HG02759 (cell line): ENCODE measurements at regions not wholly inside any gene's neighbourhood (a gene's known extent, or its start where the extent isn't known, plus 50 kb on each side); places are given as distances from the start of the nearest gene placed in this dataset.

ENCODE experiments used
- ATAC-seq: cut with Tn5 transposase; IDR thresholded peaks from one replicate; pipeline ENCODE4 v1.9.1; 2021; ENCODE audit warnings: mild to moderate bottlenecking, moderate library complexity; ENCODE audit not compliant: unreplicated experiment

DNA sequence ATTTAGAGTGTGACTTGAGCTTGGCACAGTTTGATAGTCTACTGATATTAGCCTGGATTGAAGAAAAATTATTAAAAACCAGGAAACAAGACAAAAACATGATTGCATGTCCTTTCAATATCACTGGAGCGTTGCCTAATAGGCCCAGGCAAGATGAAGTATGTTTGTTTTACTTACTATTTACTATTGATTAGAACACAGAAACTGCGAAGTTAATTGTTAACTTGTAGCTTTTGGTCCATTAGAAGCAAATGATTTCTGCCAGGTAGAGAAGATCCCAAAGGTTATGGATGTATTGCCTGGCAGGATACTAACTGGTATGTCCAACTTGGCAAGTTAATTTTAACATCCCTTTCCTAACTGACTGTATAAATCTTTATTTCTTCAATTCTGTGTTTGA is 268.9 kb downstream of the ETNK1 start:
- ATAC-seq, result no peak

- ATAC-seq, result no peak
These were observed 274.2 kb downstream of the ETNK1 start for GRCh38 chr12:22899184-22899583.

GRCh38 chr12:22900401-22900800 is 275.4 kb downstream of the ETNK1 start:
- no peak for ATAC-seq

DNA sequence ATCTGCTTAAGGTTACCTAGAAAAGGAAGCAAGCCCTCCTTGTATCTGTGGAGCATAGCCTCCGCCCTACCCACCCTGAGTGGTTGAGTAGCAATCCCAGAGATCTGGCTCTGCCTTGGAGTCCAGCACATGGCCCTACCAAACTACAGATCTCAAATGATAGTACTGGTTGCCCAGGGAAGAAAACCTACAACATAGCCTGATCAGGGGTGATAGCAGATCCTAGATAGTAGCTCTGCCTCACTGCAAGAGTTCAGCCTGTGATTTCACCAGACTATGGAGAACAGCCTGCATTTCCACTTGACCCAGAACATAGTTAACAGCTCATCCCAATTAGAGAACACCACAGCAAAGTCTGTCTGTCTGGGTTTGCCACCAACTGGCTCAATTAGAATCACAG is 279.5 kb downstream of the ETNK1 start:
- ATAC-seq, result no peak

DNA sequence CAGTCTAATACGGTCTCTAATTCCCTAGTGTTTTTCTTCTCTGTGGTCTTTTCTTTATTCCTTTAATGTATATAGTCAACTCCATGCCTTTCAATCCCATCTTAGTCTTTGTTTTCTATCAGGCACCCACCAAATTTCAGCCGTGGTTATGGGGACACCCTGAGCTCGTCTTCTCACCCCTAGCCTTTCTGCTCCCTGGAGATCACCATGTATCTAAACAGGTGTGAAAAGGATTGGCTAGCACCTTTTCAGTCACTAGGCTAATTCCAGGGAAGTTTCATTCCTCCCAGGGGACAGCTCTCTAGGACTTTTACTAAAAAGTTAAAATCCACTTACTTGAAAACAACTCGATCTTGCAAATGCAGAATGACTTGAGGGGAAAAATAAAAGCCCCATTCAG is 291.3 kb downstream of the ETNK1 start:
- no peak for ATAC-seq

DNA sequence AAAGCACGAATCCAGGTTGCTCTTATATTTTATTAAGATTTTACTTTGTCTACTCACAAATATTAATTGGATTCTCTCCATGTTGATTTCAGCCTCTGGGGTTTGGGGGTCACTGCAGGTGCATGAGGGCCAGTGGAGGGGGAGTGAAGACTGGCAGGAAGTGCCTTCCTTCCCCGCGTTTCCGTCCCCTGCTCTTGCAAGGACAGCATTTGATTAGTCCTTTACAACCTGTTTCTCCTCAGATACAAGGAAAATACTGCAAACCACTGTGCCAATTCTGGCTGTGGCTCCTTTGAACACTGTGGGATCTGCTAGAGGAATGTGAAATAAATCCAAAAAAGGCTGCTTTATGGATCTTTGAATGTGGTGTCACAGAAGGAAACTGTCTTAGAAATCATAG is 291.8 kb downstream of the ETNK1 start:
- no peak for ATAC-seq

DNA sequence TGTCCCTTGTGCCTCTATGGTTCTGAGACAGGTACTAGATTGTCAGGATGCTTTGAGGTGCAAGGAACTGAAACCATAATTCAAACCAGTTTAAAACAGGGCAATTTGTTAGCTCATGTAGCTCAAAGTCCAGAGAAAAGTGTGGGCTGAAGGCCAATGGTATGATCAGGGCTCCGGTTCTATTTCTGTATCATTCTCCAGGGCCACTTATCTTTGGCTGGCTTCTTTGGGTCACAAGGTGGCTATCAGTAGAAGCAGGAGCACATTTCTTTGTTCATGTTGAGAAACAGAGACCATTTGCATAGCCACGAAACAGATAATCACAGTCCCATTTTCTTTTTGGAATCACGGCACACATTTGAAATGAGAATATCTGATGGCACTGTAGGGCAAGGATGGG is 294.9 kb downstream of the ETNK1 start:
- no peak for ATAC-seq

DNA sequence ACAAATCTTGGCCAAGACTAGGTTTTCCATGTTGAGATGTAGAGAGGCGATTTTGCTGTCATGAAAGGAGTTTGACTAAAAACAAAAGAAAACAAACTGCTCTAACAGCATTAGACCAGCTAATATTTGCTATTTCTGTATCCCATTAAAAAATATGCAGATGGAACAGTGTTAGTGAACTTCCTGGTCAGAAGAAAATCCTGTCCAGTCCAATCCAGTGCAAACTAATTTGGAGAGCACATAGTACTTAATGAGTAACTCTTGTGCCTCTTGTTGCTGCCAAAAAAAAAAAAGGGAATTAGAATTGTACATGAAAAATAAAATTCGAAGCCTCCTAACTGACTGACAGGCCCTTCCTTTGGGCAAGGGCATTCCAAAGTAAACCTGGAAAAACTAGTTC is 298.8 kb downstream of the ETNK1 start:
- no peak for ATAC-seq

- no peak for ATAC-seq
These were observed 299.4 kb downstream of the ETNK1 start for GRCh38 chr12:22924391-22924790.

GRCh38 chr12:22925623-22926022 is 300.7 kb downstream of the ETNK1 start:
- ATAC-seq, result no peak

- no peak for ATAC-seq
These were observed 307.5 kb downstream of the ETNK1 start for GRCh38 chr12:22932431-22932830.

- ATAC-seq, result no peak
These were observed 310.1 kb downstream of the ETNK1 start for GRCh38 chr12:22935090-22935489.

DNA sequence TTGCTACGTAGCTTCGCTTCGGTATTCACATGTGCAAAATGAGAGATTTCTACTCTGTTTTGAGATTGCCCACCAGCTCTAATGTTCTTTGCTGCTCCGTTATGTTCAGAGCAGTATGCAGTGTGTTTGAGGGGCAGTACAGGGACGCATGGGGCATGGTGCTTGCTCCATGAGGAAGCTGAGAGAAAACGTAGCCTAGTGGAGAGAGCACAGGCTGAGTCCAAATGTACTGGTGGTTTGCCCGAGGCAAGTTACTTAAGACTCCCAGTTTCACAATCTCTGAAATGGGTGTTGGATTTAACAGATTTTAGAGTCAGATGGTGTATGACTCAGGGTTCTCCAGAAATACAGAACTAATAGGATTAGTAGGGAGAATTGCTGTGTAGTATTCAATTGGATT is 310.5 kb downstream of the ETNK1 start:
- no peak for ATAC-seq

- no peak for ATAC-seq
These were observed 313.4 kb downstream of the ETNK1 start for GRCh38 chr12:22938323-22938722.

DNA sequence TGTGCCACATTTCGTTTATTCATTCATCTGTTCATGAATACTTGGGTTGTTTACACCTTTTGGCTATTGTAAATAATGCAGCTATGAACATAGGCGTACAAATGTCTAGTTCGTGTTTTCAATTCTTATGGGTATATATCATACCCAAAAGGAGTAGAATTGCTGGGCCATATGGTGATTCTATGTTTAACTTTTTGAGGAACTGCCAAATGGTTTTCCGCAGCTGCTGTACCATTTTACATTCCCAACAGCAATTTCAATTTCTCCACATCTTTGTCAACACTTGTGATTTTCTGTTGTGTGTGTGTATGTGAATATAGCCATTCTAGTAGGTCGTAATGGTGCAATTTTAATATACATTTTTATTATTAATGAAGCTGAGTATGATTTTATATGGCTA is 326.2 kb downstream of the ETNK1 start:
- no peak for ATAC-seq

DNA sequence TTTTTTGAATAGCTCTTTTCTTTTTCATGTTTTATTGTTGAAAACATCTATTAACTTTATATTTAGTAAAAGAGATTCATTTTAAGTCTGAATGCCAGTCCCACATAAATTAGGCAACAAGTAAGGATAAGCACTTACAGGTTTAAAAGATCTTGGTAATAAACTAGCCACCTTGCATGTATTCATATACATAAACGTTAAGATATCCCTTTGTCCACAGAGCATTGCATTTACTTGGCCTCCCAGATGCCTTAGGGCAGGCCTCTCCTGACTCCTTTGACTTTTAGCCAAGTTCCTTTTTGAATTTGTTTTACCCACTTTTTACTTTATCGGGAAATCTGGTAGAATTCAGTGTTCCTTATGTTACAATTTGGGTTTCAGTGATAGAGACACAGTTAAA is 331.7 kb downstream of the ETNK1 start:
- no peak for ATAC-seq

DNA sequence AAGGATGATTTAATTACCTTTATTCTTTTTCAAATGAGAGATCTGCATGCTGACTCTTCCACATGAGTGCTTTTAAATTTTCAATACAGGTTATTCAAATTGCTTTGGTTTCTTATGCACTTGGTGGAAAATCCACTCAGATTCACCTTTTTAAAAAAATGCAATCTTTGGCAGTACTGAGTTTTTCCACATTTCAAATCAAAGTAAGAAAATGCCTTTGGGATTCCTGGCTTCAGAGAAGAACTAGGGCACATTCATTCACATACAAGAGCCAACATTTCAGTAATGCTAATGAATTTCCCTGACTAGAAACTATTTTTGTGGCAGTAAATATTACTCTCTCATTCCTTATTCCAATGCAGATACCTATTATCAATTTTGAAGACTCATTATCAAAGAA is 342.2 kb downstream of the ETNK1 start:
- no peak for ATAC-seq

- no peak for ATAC-seq
These were observed 344.6 kb downstream of the ETNK1 start for GRCh38 chr12:22969521-22969920.

DNA sequence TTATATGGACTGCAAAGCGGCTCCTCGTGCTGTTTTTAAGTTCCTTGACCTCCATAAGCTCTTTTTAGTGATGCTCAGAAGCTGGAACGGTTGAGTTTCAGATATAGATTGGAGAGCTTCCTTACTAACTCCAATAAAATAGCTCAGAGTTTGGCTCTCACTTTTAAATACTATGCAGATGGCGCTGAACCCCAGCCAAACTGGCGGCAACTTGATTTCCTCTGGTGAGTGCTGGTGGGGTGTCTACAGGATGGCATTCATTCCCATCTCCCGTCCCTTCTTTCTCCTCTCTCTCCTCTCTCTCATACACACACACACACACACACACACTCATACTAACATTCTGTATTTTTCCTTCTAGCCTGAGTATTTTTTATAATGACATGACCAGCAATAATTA is 346.3 kb downstream of the ETNK1 start:
- no peak for ATAC-seq

DNA sequence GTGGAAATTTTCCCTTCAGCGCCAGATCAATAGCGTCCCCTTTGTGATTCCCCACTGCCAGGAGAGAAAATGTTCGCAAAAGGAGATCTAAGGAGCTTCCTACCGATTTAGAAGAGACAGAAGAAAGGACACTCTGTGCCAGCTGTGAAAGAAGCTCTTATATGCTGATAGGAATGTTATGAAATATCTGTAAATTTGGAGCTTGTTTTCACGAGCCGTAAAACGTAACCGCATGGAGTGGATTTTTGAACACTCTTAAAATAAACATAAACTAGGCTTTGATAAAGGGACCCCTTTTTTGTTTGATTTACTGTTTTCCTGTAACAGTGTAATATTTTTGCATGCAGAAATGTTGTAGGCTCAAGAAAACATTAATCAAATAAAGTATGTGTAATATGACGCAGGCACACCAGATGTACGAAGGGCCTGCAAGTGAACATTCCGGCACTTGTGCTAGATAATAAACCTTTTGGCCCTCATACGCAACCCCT is 346.8 kb downstream of the ETNK1 start:
- no peak for ATAC-seq

DNA sequence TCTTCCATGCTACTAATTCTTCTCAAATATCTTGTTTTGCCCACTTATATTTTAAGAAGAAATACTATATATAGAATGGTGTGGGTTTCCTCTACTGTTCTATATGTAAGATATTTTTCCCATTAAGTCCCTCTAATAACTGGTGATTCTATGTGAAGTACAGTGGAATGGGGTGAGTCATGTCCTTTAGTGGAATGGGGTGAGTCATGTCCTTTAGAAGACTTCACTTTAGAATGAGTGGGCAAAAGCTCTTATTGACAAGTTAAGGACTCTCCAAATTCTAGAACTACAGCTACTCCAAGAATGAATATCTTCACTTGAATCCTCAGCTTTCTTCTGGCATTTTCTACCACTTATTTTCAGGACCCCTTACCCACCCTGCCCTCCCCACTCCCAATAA is 349.9 kb downstream of the ETNK1 start:
- ATAC-seq, result no peak

DNA sequence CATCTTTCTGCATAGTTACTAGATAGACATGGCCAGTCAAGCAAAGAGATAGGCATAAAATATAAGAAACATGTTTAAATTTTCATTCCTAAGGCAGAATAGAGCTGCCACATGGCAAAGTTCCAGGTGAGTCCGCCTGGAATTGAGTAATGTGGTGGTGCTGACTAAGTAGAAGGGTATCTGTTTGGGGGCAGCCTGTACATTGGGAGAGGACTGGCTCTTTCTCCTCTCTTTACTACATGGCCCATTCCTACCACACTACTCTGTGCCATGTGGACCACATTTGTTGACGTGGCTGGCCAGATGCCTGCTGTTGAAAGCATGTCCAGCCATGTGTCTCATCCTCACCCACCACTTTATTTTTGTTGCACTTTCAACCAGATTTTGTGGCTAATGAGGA is 354.0 kb downstream of the ETNK1 start:
- no peak for ATAC-seq

DNA sequence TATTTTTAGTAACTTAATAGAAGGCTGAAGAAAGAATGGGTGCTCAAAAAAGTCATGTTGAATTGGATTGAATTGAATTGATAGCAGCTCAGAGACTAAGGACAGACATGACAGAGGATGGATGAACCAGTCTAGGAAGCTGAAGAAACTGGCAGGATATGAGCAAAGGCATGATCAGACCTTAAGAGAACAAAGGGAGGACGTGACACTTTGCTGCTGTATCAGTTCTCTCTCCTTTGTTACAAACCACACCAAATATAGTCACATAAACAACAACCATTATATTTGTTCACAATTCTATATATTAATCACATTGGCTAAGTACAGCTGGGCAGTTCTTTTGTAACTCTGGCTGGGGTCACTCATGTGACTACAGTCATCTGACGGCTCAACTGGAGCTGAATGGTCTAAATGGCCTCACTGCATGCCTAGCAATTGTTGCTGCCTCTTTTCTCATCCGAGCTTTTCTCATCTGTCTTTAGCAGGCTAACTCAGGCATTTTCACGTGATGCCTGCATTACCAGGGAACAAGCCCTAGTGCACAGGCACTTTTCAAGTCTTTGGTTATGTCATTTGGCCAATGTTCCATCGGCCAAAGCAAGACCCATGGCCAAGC is 355.0 kb downstream of the ETNK1 start:
- ATAC-seq, result no peak
